OCI-LY7 (cell line): ENCODE measurements at regions not wholly inside any gene's neighbourhood (a gene's known extent, or its start where the extent isn't known, plus 50 kb on each side); places are given as distances from the start of the nearest gene placed in this dataset.

Experiments
- BruUV-seq: library from RNA; stranded (reverse); fragments of 400-500 nt; replicated peaks from 2 replicates; lab custom pipeline; 2021; lab: Mats Ljungman, UMichigan
- CTCF ChIA-PET: fragments of 300-600 bp; sonication (Branson Sonifier 250); formaldehyde crosslinking; loops from one replicate; lab custom pipeline; 2022; ENCODE audit warnings: antibody characterized with exemption; ENCODE audit not compliant: unreplicated experiment; lab: Charles Lee
- POLR2A ChIA-PET: fragments of 300-600 bp; sonication (Branson Sonifier 250); formaldehyde crosslinking; loops from one replicate; lab custom pipeline; 2022; ENCODE audit warnings: antibody characterized with exemption; lab: Charles Lee
- DNase-seq: peaks from one replicate; pipeline ENCODE4 v3.0.0-alpha.2; 2015; ENCODE audit warnings: low spot score
- H2AFZ ChIP-seq: fragments of 200-600 bp; sonication (generic), shearing (Covaris generic); 2 replicates; pipeline ENCODE4 v1.6.1; 2014; ENCODE audit warnings: mild to moderate bottlenecking, antibody characterized with exemption, low read length, moderate library complexity
- H3K27ac ChIP-seq: fragments of 200-600 bp; sonication (generic); 2 replicates; pipeline ENCODE4 v1.5.1; 2014; ENCODE audit warnings: mixed run types, low read depth, mild to moderate bottlenecking, moderate library complexity, low read length, inconsistent platforms; ENCODE audit not compliant: poor library complexity, severe bottlenecking
- H3K36me3 ChIP-seq: fragments of 200-600 bp; sonication (generic); 2 replicates; pipeline ENCODE4 v1.6.1; 2014; ENCODE audit warnings: mild to moderate bottlenecking, antibody characterized with exemption, low read length, moderate library complexity, mixed read lengths; ENCODE audit not compliant: insufficient read depth
- H3K4me1 ChIP-seq: fragments of 200-600 bp; sonication (generic); 2 replicates; pipeline ENCODE4 v1.5.1; 2014; ENCODE audit warnings: mild to moderate bottlenecking, low read length; ENCODE audit not compliant: insufficient read depth, poor library complexity, severe bottlenecking
- H3K4me2 ChIP-seq: fragments of 200-600 bp; sonication (generic); 2 replicates; pipeline ENCODE4 v1.6.1; 2014; ENCODE audit warnings: mild to moderate bottlenecking, low read length
- H3K4me3 ChIP-seq: fragments of 200-600 bp; sonication (generic); 2 replicates; pipeline ENCODE4 v1.5.1; 2014; ENCODE audit warnings: mild to moderate bottlenecking, low read depth, low read length; ENCODE audit not compliant: poor library complexity, severe bottlenecking
- H3K79me2 ChIP-seq: fragments of 200-600 bp; sonication (generic); 2 replicates; pipeline ENCODE4 v1.6.1; 2016; ENCODE audit warnings: low read depth, mild to moderate bottlenecking, low read length, moderate library complexity, mixed read lengths; ENCODE audit not compliant: insufficient read depth
- H3K9me2 ChIP-seq: fragments of 200-600 bp; sonication (generic); 2 replicates; pipeline ENCODE4 v1.6.1; 2016; ENCODE audit warnings: mild to moderate bottlenecking, low read length, mixed read lengths; ENCODE audit not compliant: insufficient read depth
- H3K9me3 ChIP-seq: fragments of 200-600 bp; sonication (generic); 2 replicates; pipeline ENCODE4 v1.6.1; 2014; ENCODE audit warnings: mild to moderate bottlenecking, mixed run types, low read length, mixed read lengths
- H4K20me1 ChIP-seq: fragments of 200-600 bp; sonication (generic); 2 replicates; pipeline ENCODE4 v1.6.1; 2014; ENCODE audit warnings: mild to moderate bottlenecking, antibody characterized with exemption, low read length, moderate library complexity, mixed read lengths; ENCODE audit not compliant: insufficient read depth
- CTCF ChIP-seq: fragments of 200-600 bp; sonication (generic); conservative IDR thresholded peaks from 2 replicates; pipeline ENCODE4 v1.5.1; 2014; ENCODE audit warnings: mild to moderate bottlenecking, antibody characterized with exemption, low read length, moderate library complexity, mixed read lengths
- EZH2phosphoT487 ChIP-seq: fragments of 200-600 bp; sonication (generic); IDR thresholded peaks from 2 replicates; pipeline ENCODE4 v1.6.1; 2018; ENCODE audit warnings: low read depth, borderline replicate concordance, mild to moderate bottlenecking, mixed run types, antibody characterized with exemption, low read length, moderate library complexity, mixed read lengths
- intact Hi-C: fragments of 100-400 bp; cut with micrococcal nuclease; formaldehyde crosslinking; loops from one replicate; pipeline ENCODE4 v1.10.0; 2022; ENCODE audit not compliant: unreplicated experiment

GRCh38 chr11:29255401-29255800 is 761.4 kb downstream of the KCNA4 start:
- peak; percentile 5 for DNase-seq
- CTCF ChIA-PET: no interaction called here
- H2AFZ ChIP-seq: no peak overlapping the region
- 0 out of 2 replicates have a peak overlapping the region, but pooled peaks have one; percentile 10 for H3K4me2 ChIP-seq
- no peaks in the 10 kb centered on the region for H4K20me1 ChIP-seq
- no peaks in the 10 kb centered on the region for H3K36me3 ChIP-seq
- peaks cover 20% of the 10 kb centered on the region for H3K4me1 ChIP-seq
- POLR2A ChIA-PET: no interaction called here
- H3K4me3 ChIP-seq: no peak overlapping the region
- BruUV-seq: no TSS peak
- TF ChIP-seq CTCF: no peak
- TF ChIP-seq EZH2phosphoT487: no peak
- H3K9me3 ChIP-seq: no peaks in the 10 kb centered on the region
- no peaks in the 10 kb centered on the region for H3K9me2 ChIP-seq
- no peaks in the 10 kb centered on the region for H3K79me2 ChIP-seq
- H3K27ac ChIP-seq: no peak overlapping the region
- intact Hi-C loops: no loop called here

- intact Hi-C loops: no loop called here
- Histone ChIP-seq H3K4me1 (peaks cover 20% of the 10 kb centered on the region), H4K20me1 (no peaks in the 10 kb centered on the region), H3K27ac (no peak overlapping the region), H3K4me2 (no peak overlapping the region), H3K79me2 (no peaks in the 10 kb centered on the region), H3K9me2 (no peaks in the 10 kb centered on the region), H2AFZ (no peak overlapping the region), H3K4me3 (no peak overlapping the region), H3K36me3 (no peaks in the 10 kb centered on the region), H3K9me3 (no peaks in the 10 kb centered on the region)
- no TSS peak for BruUV-seq
- POLR2A ChIA-PET: interaction anchor here (0.6 kb wide), 1 partner anchor 24 kb away, joined by 3 read pairs; no protein-coding TSS in a partner anchor
- TF ChIP-seq CTCF (no peak), EZH2phosphoT487 (no peak)
- CTCF ChIA-PET: no interaction called here
- DNase-seq: peak; percentile 60
Measured at GRCh38 chr11:29251738-29252137, 765.1 kb downstream of the KCNA4 start.

GRCh38 chr11:29249713-29250112 is 767.1 kb downstream of the KCNA4 start:
- ChIA-PET POLR2A (no interaction called here), CTCF (no interaction called here)
- H3K36me3 ChIP-seq: no peaks in the 10 kb centered on the region
- H3K27ac ChIP-seq: no peak overlapping the region
- DNase-seq: no peak
- H3K4me2 ChIP-seq: no peak overlapping the region
- no peak overlapping the region for H2AFZ ChIP-seq
- no peaks in the 10 kb centered on the region for H3K9me3 ChIP-seq
- BruUV-seq: no TSS peak
- no peaks in the 10 kb centered on the region for H3K79me2 ChIP-seq
- intact Hi-C loops: no loop called here
- H3K9me2 ChIP-seq: no peaks in the 10 kb centered on the region
- no peak overlapping the region for H3K4me3 ChIP-seq
- H4K20me1 ChIP-seq: no peaks in the 10 kb centered on the region
- TF ChIP-seq CTCF (no peak), EZH2phosphoT487 (no peak)
- peaks cover 11% of the 10 kb centered on the region for H3K4me1 ChIP-seq
